ELR (cell line): ENCODE measurements at regions not wholly inside any gene's neighbourhood (a gene's known extent, or its start where the extent isn't known, plus 50 kb on each side); places are given as distances from the start of the nearest gene placed in this dataset.

ENCODE experiments used
- DNase-seq: peaks from one replicate; pipeline ENCODE4 v3.0.0-alpha.2; 2015; ENCODE audit warnings: low read depth

DNA sequence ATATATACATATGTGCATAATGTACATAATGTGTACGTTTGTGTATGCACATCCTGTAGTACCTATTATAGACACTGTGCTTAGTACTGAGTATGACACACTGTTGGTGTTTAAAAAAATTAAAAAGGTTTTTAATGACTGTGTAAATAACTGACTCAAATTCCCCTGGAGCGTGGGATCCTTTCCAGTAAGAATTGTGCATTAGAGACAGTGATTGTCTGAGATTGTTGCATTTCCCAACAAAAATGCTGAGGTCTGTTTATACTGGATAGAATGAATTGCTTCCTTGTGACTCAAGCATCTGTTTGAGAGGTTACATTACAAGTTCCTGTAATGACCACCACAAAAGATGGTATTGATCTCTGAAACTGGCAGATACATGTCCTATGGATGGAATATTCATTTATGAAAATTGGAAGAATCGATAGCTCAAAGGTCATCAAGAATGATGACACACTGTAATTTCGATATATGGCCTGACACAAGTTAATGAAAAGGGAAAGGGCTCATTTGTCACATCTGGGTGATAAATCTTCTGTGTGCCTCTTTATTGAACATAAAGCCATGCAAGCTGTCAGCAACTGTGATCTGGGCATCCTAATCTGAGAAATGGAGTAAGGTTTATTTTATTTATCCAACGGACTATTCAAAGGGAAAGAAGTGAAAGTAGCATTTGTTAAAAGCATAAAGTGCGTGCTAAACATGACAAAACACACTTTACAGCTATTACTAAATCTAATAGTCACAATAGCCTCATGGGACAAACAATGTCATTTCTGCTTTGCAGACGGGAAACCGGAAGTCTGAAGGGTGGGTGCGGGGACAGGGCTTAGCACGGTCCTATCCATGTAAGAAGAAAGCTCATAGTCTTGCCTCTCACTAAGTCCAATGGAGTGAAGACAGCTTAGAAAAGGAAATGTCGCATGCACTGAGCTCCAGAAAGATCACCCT is 228.8 kb downstream of the CDH11 start:
- DNase-seq = peak; percentile 23

DNA sequence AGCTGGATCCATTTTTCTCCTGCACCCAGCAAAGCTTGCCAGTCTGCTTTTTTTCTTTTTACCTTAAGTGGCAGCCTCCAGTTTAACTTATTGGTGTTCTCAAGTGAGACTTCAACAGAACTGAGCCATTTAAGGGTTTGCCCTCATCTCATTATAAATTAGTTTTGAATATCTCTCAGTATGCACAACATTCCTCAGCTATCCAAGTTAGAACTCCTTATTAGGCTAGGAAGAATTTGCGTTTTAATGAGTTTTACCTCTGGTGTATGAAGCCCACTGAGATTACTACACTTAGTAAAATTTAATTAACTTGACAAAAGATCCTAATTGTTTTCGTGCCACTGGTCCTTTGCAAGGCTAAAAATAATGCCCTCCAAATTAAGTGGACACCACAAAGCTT is 232.4 kb downstream of the CDH11 start:
- no peak for DNase-seq

DNA sequence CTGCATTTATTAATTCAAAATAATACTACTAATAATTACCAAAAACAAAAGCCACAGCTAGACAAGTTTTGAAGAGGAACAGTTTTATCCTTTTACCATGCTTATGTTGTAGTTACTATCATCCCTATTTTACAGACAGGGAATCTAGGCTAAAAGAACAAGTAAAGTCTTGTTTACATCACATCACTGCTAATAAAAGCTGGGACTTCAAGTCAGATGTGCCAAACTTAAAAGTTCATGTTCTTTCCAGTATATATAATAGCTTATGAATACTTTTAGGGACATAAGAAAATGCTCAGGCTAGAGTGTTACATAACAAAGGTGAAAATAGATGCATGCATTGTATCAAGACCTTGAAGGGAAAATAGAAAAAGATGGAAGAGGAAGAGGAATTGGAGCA is 234.2 kb downstream of the CDH11 start:
- no peak for DNase-seq

DNA sequence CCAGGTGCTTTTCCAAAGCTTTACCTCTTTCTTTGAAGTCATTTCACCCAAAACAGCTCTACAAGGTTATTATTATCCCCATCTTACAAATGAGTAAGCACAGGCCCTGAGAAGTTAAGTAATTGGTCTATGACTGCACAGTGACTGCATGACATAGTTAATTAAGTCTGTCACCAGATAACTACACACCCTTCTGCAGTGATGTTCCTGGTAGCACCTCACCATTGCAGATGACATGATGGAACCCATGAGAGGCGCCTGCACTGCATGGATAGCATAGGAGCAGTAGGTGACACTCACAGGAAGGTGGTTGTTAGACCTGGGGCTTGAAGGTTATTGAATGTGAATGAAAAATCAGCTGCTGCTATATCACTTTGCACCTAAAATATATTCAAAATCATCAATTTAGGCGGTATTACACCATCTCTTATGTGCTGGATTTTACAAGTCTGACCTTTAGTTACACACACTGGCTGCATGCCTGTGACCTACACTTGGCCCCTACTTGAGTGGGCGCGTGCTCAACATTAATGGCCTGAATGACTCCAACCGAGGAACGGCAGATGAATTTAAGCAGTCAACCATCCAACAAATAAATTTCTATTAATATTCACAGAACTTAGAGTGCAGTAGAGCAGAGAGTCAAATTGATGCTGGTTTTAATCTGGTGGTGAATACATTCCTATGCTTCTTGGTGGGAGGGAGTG is 239.6 kb downstream of the CDH11 start:
- DNase-seq = no peak

DNA sequence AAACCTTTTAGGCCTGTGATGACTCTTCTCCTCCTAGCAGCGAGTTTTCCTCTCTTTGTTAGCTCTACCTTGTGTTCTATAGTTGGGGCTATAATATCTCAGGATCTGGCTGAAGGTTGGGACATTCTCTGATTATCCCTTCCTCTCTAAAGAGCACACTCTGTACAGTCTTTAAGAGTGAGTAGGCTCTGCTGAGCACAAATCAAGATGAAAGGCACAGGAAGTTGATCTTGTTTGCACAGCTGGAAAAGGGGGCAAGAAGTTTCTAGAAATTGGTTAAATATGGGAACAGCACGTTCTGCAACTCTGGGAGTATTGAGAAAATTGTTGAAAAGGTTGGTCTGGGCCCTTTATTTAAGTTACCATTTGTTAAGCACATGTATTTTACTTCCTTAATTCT is 240.9 kb downstream of the CDH11 start:
- DNase-seq = no peak

DNA sequence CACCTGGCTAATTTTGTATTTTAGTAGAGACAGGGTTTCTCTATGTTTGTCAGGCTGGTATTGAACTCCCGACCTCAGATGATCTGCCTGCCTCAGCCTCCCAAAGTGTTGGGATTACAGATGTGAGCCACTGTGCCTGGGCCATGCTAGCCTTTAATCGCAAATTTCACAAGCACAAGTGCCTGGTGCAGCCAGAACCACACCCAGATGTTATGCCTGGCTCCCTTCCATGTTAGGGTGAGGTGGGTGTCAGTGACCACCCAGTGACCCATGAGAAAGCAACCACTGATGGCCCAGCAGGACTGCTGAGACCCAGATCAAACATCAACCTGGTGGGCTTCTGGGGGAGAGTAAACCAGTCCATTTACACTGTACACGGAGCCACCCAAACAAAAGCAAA is 241.9 kb downstream of the CDH11 start:
- no peak for DNase-seq

DNA sequence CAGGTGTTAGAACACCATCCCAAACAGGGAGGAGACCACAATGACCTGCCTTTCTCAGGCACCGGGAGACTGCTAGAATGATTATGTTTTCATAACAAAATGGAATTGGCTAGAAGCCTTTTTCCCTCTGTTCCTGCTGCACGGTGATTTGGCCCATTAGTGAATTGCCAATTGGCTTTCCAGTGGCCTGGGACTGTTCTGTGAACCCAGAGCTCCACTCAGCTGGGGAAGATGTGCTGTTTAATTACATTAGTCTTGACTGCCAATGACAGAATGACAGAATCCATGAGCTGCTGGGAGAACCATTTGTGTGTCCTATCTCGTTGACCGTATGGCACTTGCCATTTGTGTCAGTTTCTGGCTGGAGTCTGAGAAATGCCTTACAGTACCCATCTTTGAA is 242.9 kb downstream of the CDH11 start:
- DNase-seq = no peak

DNA sequence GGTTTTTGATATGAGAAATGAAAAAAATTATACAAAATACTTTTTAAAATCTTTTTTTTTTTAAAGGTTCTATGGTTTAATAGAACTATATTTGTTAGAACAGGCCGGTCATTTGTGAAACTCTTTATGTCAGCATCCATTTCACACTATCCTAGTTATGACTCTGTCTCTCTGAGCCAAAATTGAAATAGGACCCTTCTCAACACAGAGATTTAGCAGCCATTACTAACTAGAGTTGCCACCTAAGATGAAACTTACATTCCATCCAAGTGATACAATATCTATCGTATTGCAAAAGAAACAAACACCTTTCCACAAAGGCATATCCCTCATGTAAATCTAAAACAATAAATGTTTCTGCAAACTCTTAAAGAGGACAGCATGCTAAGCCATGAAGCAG is 249.8 kb downstream of the CDH11 start:
- no peak for DNase-seq

DNA sequence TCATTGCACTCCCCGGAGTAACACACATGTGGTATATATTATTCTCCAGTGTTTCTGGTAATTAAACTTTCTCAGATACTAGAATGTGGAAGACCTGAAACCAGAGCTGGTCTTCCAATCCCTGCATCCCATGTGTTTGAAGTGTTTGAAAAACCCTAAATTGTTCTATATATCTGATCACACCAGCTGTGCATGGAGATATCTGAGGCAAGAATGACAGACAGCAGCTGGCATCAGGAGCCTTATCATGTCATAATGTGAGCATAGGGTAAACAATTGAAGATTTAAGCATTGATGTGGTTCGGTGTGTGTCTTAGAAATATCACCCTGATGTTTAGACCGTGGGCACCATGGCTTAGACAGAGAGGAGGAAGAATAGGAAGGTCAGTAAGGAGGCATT is 251.0 kb downstream of the CDH11 start:
- DNase-seq = no peak

DNA sequence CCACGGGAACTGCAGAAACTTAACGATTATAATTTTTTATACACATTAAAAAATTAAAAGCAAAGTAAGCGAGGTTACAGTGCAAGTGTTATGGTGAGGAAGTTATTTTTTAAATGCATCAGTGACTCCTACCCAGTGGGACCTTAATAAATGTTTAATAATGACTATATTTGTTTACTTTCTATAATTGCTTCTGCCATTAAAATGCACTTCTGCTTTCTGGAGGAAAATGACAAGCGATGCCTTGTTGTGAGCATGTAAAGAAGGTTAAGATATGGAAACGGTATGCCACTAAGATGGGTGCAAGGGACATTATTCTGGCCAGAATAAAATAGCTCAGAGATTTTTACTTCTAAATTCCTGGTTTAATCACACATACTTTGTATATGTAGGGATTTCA is 252.1 kb downstream of the CDH11 start:
- DNase-seq = no peak

DNA sequence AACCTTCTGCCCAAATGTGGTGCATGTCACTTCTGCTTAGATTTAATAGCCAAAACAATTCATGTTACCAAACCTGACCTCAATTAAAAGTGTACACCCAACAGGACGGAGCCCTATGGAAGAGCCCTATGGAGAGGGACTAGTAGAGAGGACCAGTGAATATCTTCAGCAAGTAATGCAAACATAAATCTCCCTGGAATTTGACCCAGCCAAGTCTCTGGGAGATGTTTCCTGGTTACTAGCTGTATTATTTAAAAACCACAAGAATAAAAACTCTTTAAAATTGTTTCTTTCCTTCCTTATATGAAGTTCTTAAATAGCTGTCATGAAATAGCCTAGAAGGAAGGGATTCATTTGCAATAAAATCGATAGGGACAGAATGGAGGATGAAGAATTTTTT is 255.8 kb downstream of the CDH11 start:
- DNase-seq = no peak

DNA sequence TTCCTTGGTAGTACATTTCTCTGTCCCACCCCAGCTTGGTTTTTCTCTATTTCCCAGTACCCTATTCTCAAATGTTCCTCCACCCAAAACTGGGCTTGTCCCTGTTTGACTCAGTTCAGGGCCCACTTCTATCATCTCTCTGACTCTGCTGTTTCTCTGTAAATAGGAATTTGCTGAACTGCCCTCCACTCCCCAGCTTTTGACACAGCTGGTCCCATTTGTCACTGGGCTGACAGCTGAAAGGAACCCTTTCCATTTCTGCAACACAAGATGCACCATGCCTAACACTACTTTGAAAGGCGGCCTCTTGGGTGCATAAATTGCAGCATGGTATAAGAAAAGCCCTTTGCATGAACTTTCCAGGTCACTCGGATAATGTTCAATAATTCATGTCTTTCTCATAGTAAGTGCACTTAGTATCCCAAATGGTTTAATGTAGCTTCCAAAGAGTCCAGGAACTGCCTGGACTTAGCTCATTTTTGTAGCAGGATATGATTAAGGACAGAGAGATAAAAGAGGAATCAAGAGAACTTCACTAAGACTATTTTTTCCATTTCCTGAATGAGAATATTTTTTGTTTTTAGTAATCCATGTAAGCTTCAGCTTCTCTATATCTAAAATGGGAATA is 256.7 kb downstream of the CDH11 start:
- no peak for DNase-seq

DNA sequence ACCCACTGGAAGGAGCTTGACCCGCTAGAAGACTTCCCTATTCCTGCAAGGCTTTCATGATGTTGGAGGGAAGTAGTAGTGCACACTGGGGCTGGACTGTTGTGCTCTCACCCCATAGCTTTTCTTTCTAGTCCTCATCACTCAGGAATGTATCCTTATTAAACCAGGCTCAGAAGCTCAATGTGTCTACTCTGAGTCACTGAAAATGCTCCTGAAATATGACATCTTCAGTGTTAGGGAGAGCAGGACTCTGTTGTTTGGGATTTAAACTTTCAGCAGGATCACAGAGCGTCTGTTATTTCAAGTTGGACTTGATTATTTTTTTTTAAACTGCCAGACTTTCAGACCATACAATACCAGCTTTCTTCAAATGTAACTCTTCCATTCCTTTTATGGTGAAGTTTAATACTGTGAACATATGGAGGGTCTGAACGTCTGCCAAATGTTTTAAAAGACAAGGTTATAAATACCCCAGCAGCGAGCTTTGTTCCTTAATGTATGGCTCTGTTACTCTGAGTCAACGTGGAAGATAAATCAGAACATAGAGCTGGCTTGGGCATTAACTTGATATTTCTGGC is 257.5 kb downstream of the CDH11 start:
- peak; percentile 70 for DNase-seq

DNA sequence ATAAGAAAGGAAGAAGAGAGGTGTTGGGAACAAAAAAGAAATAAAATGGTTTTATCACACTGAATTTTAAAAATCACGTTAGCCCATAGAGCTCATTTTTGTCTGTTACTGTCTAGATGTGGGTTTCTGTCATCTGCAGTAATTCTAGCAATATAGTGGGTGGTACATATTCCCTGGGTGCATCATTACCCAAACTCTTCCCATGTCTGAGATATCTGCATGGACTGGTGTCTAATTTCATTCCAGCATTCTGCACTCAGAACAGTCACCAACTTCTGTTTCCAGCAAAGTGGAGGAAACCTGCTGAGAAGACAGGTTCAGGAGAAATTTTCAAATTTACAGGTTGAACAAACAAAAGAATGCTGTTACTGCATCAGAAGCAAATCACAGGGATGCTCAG is 263.8 kb downstream of the CDH11 start:
- DNase-seq = no peak

DNA sequence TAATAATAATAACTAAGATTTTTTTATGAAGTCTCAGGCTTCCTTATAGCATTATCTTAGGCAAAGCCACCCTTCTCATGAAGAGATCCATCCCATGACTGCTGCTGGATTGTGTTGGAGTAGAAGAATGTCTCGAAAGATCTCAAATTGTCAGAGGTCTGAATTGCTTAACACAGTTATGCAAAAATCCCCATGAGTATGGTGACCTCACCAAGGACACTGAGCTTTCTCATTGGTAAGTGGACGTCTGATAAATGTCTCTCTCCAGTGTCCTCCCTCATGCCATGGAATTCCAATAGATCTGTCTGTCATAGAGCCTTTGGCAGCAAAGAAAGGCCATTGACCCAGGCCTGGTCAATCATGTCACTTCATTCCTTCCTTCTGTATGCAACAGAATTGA is 264.5 kb downstream of the CDH11 start:
- DNase-seq = no peak

DNA sequence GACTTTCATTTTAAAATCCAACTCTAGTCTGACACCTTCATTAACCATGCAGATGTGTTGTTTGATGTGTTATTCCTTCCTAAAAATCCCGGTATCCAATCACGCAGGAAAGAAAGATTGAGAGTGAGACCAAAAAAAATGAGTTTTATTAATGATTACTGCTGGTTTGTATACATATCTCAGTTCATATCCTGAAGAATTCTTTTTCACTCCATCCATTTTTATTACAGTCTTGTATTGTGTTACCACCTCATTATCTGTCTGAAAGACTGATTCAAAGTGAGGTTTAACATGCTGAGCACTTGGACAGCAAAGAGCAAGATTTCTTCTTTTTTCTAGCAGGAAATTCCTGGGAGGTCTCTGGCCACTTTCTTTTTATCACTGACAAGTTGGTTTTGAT is 268.3 kb downstream of the CDH11 start:
- no peak for DNase-seq

DNA sequence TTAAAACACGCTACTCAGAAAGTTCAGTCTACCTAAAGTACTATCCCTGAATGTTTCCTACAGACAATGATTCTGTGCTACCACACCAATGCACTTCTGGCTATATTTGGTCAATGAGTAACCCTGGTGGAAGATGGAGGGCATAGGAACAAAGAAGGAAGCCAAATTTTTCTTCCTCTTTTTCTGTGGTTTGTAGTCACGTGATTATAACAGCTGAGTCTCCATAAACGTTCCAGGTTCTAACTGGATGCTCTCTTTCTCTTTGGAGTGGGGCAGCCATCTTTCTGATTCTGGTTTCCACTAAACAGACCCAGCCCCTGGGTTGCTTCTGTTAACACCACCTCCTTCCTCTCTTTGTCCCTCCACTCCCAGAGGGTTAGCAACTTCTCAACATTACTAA is 274.9 kb downstream of the CDH11 start:
- no peak for DNase-seq

DNA sequence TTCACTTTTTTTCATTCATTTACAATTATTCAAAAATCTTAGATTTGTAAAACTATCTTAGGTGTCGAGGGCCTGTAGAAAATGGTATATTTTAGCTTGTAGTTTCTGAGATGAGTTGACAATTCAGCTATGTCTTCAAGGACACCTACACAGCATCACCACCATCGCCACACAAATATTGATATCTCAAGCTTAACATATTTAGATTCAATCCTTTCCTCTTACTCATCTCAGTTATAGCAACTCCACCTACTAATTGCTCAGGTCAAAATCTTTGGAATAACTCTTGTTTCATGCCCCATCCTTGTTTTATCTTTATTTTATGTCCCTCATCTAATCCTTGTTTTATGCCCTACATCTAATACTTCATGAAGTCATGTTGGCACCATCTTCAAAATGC is 276.8 kb downstream of the CDH11 start:
- no peak for DNase-seq

DNA sequence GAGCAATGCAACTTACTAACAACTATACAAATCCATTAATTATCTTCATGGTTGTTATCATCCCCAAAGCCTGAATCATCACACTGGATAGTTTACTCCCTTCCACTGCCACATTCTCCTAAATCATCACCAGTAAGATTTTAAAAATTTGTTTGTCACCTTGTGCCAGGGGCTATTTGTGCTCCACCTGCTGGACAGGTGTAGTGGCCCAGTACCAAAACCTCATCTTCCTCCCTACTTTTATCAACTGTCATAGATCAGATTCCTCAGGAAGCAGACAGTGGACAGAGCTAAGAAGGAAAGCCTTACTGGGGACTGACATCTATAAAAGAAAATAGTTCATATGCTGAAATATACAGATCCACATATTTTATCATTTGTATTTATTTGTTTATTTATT is 280.4 kb downstream of the CDH11 start:
- no peak for DNase-seq

DNA sequence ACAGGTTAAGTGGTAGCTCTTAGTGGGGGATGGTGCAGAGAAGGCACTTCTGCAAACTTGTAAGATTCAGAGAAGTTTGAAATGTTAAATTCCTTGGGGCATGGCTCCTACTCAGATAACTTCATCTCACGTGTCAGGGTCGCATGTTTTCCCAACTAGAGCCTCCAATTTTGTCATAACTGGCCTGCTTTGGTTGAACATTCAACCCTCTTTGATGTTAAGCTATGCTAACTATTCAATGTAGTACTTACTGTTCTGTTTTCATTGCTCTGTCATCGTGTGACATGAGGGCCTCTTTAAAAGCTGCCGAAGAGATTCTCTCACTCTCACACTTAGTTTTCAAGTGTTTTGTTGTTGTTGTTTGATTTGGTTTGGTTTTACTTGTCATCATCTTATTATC is 280.8 kb downstream of the CDH11 start:
- DNase-seq = no peak

DNA sequence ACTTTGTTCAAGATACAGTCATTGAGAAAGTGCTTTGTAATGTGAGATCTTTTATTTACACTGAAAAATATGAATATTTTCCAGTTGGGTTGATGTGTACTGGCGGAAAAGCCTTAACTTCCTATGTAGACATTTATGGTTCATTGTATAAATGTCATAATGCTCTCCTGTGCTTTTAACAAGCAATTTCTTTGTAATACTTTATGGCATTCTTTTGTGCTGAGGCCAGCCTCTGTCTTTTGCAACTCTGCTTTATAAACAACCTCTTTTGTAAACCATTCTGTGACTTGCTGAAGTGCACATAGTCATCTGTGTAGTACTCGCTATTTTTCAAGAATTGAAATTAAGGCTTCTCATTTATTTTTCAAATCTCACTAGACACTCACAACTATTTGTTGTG is 291.2 kb downstream of the CDH11 start:
- DNase-seq = no peak

DNA sequence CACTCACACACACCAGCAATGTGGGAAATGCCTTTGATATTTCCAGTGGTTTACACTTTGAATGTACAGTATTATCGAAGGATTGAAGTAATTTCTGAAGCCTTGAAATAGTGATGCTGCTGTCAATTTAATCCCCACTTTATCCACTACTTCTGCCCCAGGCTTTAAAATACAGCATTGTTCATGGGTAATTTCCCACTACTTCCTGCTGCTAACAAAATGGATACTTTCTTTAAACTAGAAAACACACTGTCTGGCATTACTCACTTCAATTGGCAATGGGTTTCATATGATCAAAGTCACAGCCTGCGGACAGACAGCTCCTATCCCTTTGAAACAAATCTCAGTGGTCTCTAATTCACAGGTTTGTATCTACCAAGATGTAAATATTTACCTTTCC is 292.2 kb downstream of the CDH11 start:
- DNase-seq = no peak

DNA sequence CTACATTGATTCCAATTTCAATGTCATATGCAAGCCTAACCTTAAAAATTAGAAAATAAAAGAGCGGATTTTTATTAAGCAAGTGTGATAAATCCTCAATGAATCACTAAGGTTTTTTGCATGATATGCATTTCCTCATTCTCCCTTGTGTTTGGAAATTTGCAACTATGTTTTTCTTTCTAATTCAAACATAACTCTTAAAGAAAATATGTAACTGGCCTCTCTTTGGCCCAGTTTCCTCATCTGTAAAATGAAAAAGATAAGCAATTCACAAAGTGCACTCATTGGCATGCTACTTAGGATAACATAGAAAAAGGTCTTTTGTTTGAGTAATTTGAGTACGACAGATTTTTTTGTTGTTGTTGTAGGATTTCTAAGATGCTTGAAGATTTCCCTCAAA is 295.5 kb downstream of the CDH11 start:
- no peak for DNase-seq
